Neuronal stem cell (in vitro differentiated cells): ENCODE measurements at regions not wholly inside any gene's neighbourhood (a gene's known extent, or its start where the extent isn't known, plus 50 kb on each side); places are given as distances from the start of the nearest gene placed in this dataset.

Experiments used
- DNase-seq: peaks from one replicate; pipeline ENCODE4 v3.0.0-alpha.2; 2013; ENCODE audit warnings: low spot score
- H2AFZ ChIP-seq: one replicate; pipeline ENCODE4 v1.6.1; 2013; ENCODE audit warnings: mild to moderate bottlenecking, low read length, inconsistent platforms
- H2AK5ac ChIP-seq: 2 replicates; pipeline ENCODE4 v1.6.1; 2013; ENCODE audit warnings: low read depth, mild to moderate bottlenecking, inconsistent platforms, low read length, moderate library complexity, mixed read lengths
- H2BK120ac ChIP-seq: 2 replicates; pipeline ENCODE4 v1.6.1; 2013; ENCODE audit warnings: low read depth, mild to moderate bottlenecking, inconsistent platforms, low read length, moderate library complexity, mixed read lengths
- H2BK12ac ChIP-seq: one replicate; pipeline ENCODE4 v1.6.1; 2013; ENCODE audit warnings: low read length, inconsistent platforms
- H2BK15ac ChIP-seq: 2 replicates; pipeline ENCODE4 v1.6.1; 2013; ENCODE audit warnings: mild to moderate bottlenecking, low read length, inconsistent platforms, mixed read lengths
- H2BK5ac ChIP-seq: one replicate; pipeline ENCODE4 v1.6.1; 2013; ENCODE audit warnings: inconsistent platforms, mild to moderate bottlenecking, low read length, moderate library complexity
- H3K14ac ChIP-seq: one replicate; pipeline ENCODE4 v1.6.1; 2013; ENCODE audit warnings: low read length, inconsistent platforms
- H3K18ac ChIP-seq: 2 replicates; pipeline ENCODE4 v1.6.1; 2013; ENCODE audit warnings: low read length, inconsistent platforms
- H3K23ac ChIP-seq: 2 replicates; pipeline ENCODE4 v1.6.1; 2013; ENCODE audit warnings: low read depth, mild to moderate bottlenecking, mixed read lengths, low read length, inconsistent platforms; ENCODE audit not compliant: poor library complexity
- H3K27ac ChIP-seq: replicated peaks from 3 replicates; pipeline ENCODE4 v1.5.1; 2013; ENCODE audit warnings: low read length, inconsistent platforms
- H3K27me3 ChIP-seq, 3 experiments: 2 replicates each; pipeline ENCODE4 v1.6.1; 2013; ENCODE audit warnings: low read length in 3 of 3, mild to moderate bottlenecking in 2 of 3, inconsistent platforms in 1 of 3, low read depth in 1 of 3, mixed read lengths in 1 of 3, moderate library complexity in 1 of 3; ENCODE audit not compliant: control insufficient read depth in 3 of 3, insufficient read depth in 3 of 3
- H3K36me3 ChIP-seq, 2 donors: replicated peaks in 1 of 2; 2 replicates each; pipeline ENCODE4 v1.6.1; 2013; ENCODE audit warnings: low read length in 2 of 2; ENCODE audit not compliant: control insufficient read depth in 2 of 2, insufficient read depth in 2 of 2
- H3K4ac ChIP-seq: 2 replicates; pipeline ENCODE4 v1.6.1; 2013; ENCODE audit warnings: inconsistent platforms, mild to moderate bottlenecking, low read length, moderate library complexity
- H3K4me1 ChIP-seq, 2 donors: 1 replicate in 1 of 2; 2 replicates in 1 of 2; pipeline ENCODE4 v1.6.1; 2013; ENCODE audit warnings: low read length in 2 of 2, low read depth in 1 of 2; ENCODE audit not compliant: control insufficient read depth in 2 of 2, insufficient read depth in 1 of 2
- H3K4me2 ChIP-seq: one replicate; pipeline ENCODE4 v1.6.1; 2013; ENCODE audit warnings: mild to moderate bottlenecking, low read length, inconsistent platforms; ENCODE audit not compliant: insufficient read depth, poor library complexity, severe bottlenecking
- H3K4me3 ChIP-seq, 2 donors: 2 replicates each; pipeline ENCODE4 v1.5.1; 2013; ENCODE audit warnings: low read length in 2 of 2, mild to moderate bottlenecking in 2 of 2, inconsistent platforms in 1 of 2, moderate library complexity in 1 of 2
- H3K79me1 ChIP-seq: one replicate; pipeline ENCODE4 v1.6.1; 2013; ENCODE audit warnings: low read depth, mild to moderate bottlenecking, inconsistent platforms, low read length, moderate library complexity
- H3K9ac ChIP-seq: one replicate; pipeline ENCODE4 v1.6.1; 2013; ENCODE audit warnings: mild to moderate bottlenecking, low read depth, low read length, inconsistent platforms; ENCODE audit not compliant: poor library complexity
- H3K9me3 ChIP-seq, 2 donors: replicated peaks in 1 of 2; 2 replicates each; pipeline versions ENCODE3 to v1.6.1; 2013; ENCODE audit warnings: low read length in 2 of 2, mild to moderate bottlenecking in 2 of 2, inconsistent platforms in 1 of 2, low read depth in 1 of 2, mixed read lengths in 1 of 2, moderate library complexity in 1 of 2; ENCODE audit not compliant: control insufficient read depth in 2 of 2, insufficient read depth in 1 of 2
- H4K8ac ChIP-seq: one replicate; pipeline ENCODE4 v1.6.1; 2013; ENCODE audit warnings: low read depth, mild to moderate bottlenecking, inconsistent platforms, low read length, moderate library complexity
- H4K91ac ChIP-seq: one replicate; pipeline ENCODE4 v1.6.1; 2013; ENCODE audit warnings: low read length, low read depth, mild to moderate bottlenecking, inconsistent platforms; ENCODE audit not compliant: poor library complexity
- WGBS, 2 donors: extraction: QIAGEN DNeasy Blood & Tissue Kit; methylation state at CpG; one replicate each; pipeline ENCODE4 v1.1.7; 2013; ENCODE audit warnings: missing lambda C conversion rate in 2 of 2, mixed read lengths in 1 of 2; ENCODE audit not compliant: insufficient read length in 2 of 2, insufficient replicate concordance in 1 of 2; ENCODE audit errors: extremely low coverage in 2 of 2; 5-methylcytosine and 5-hydroxymethylcytosine counted together

GRCh38 chr5:152456815-152457443 is 51.9 kb upstream of the NMUR2 start:
- Histone ChIP-seq H3K9me3 (no peaks in the 10 kb centered on the region), H4K8ac (no peak overlapping the region), H3K4me3 (no peak overlapping the region), H3K23ac (no peak overlapping the region), H3K4me2 (no peak overlapping the region), H3K14ac (no peak overlapping the region), H2AK5ac (no peak overlapping the region), H2BK12ac (no peak overlapping the region), H3K9ac (no peak overlapping the region), H4K91ac (no peak overlapping the region), H3K27ac (no peak overlapping the region), H3K36me3 (no peaks in the 10 kb centered on the region), H3K27me3 (no peaks in the 10 kb centered on the region), H3K4ac (no peak overlapping the region), H3K18ac (no peak overlapping the region), H3K79me1 (no peaks in the 10 kb centered on the region), H2AFZ (no peak overlapping the region), H2BK5ac (no peak overlapping the region), H2BK15ac (no peak overlapping the region), H3K4me1 (peaks cover 0 to under 1% of the 10 kb centered on the region in 2 donors), H2BK120ac (no peak overlapping the region)
- WGBS, 2 donors, result no CpG with 5 or more reads among the region's 3 CpGs
- no peak for DNase-seq

DNA sequence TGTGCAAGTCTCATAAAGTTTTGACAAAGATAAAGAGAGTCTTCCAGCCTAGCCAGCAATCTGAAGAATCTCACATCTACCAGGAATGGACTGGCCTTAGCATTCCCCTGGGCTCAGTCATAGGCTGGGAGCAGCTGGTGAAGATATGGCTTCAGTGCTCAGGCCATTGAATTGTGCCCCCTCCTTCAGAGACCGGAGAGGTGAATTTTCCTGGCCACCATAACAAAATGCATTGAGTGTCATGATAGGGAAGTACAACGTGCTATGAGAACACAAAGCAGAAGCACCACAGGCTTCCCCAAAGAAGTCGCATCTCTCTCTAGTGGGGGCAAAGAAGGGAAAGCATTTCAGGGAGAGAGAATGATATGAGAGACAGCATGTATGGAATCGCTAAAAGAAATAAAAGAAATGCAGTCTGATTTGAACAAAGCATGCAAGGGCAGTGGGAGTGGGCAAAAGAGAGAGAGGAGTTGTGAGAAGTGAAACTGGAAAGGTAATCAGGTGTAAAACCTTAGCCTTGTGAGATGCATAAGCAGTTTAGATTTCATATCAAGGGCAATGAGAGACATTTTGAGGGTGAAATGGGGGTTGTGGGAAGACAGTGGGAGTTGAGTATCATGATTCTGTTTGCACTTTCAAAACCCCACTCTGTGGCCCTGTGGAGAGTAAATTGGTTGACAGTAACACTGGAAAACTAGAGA is 57.1 kb upstream of the NMUR2 start:
- WGBS, 2 donors, result no CpG with 5 or more reads among the region's 4 CpGs
- Histone ChIP-seq H2BK120ac (no peak overlapping the region), H3K23ac (no peak overlapping the region), H4K91ac (no peak overlapping the region), H2BK5ac (no peak overlapping the region), H3K9ac (no peak overlapping the region), H4K8ac (no peak overlapping the region), H3K14ac (no peak overlapping the region), H3K9me3 (no peaks in the 10 kb centered on the region), H3K4me3 (no peak overlapping the region), H3K18ac (no peak overlapping the region), H2BK15ac (no peak overlapping the region), H2BK12ac (no peak overlapping the region), H3K27me3 (no peaks in the 10 kb centered on the region), H3K79me1 (no peaks in the 10 kb centered on the region), H3K36me3 (no peaks in the 10 kb centered on the region), H2AK5ac (no peak overlapping the region), H3K4me2 (no peak overlapping the region), H3K4me1 (peaks cover 0 to 2% of the 10 kb centered on the region in 2 donors), H3K27ac (no peak overlapping the region), H3K4ac (no peak overlapping the region), H2AFZ (no peak overlapping the region)
- DNase-seq, result no peak

- Histone ChIP-seq H3K4me3 (no peak overlapping the region), H2AK5ac (no peak overlapping the region), H3K4me2 (no peak overlapping the region), H3K14ac (no peak overlapping the region), H3K9me3 (no peaks in the 10 kb centered on the region), H2BK5ac (no peak overlapping the region), H3K27me3 (no peaks in the 10 kb centered on the region), H4K8ac (no peak overlapping the region), H3K4me1 (peaks cover 0 to 2% of the 10 kb centered on the region in 2 donors), H3K18ac (no peak overlapping the region), H2BK120ac (no peak overlapping the region), H4K91ac (no peak overlapping the region), H3K79me1 (no peaks in the 10 kb centered on the region), H3K4ac (no peak overlapping the region), H3K27ac (no peak overlapping the region), H2AFZ (no peak overlapping the region), H3K23ac (no peak overlapping the region), H3K9ac (no peak overlapping the region), H2BK12ac (no peak overlapping the region), H2BK15ac (no peak overlapping the region), H3K36me3 (no peaks in the 10 kb centered on the region)
- no CpG with 5 or more reads among the region's 4 CpGs for WGBS, 2 donors
- DNase-seq, result no peak
Measured at GRCh38 chr5:152464048-152464447, 59.0 kb upstream of the NMUR2 start.

DNA sequence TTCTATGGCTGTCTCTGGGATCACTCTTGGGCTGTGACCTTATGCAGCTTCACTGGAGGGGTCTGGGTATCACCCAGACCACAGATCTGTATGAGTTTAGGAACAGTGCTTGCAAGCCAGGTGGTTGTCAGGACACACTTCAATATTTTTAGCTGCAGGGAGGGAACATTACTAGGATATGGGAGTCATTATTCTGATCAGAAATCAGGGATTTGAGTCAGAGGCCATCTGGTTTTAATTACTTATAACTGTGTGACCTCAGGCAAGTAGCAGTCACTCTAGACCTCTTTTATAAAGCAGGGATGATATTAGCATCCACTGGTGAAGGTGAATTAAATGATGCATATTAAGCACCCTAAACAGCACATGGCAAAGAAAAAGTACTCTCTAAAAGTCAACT is 60.1 kb upstream of the NMUR2 start:
- Histone ChIP-seq H3K79me1 (no peaks in the 10 kb centered on the region), H4K91ac (no peak overlapping the region), H3K9me3 (no peaks in the 10 kb centered on the region), H3K18ac (no peak overlapping the region), H3K14ac (no peak overlapping the region), H2BK5ac (no peak overlapping the region), H3K27ac (no peak overlapping the region), H3K23ac (no peak overlapping the region), H3K36me3 (no peaks in the 10 kb centered on the region), H2BK120ac (no peak overlapping the region), H4K8ac (no peak overlapping the region), H3K9ac (no peak overlapping the region), H3K4ac (no peak overlapping the region), H3K4me1 (peaks cover 0 to 3% of the 10 kb centered on the region in 2 donors), H2BK15ac (no peak overlapping the region), H3K4me3 (no peak overlapping the region), H3K4me2 (no peak overlapping the region), H2AK5ac (no peak overlapping the region), H3K27me3 (no peaks in the 10 kb centered on the region), H2BK12ac (no peak overlapping the region), H2AFZ (no peak overlapping the region)
- DNase-seq, result no peak
